Ishikawa (cell line): ENCODE measurements at regions not wholly inside any gene's neighbourhood (a gene's known extent, or its start where the extent isn't known, plus 50 kb on each side); places are given as distances from the start of the nearest gene placed in this dataset.

ENCODE experiments used
- CEBPB ChIP-seq: IDR thresholded peaks from 2 replicates; pipeline ENCODE4 v1.6.1; 2012
- EGR1 ChIP-seq: IDR thresholded peaks from 2 replicates; pipeline ENCODE4 v1.6.1; 2012
- EP300 ChIP-seq: IDR thresholded peaks from 2 replicates; pipeline ENCODE4 v1.6.1; 2012; ENCODE audit warnings: borderline replicate concordance
- MAX ChIP-seq: IDR thresholded peaks from 2 replicates; pipeline ENCODE4 v1.6.1; 2012
- RAD21 ChIP-seq: IDR thresholded peaks from 2 replicates; pipeline ENCODE4 v1.6.1; 2012; ENCODE audit warnings: low read depth
- REST ChIP-seq: IDR thresholded peaks from 2 replicates; pipeline ENCODE4 v1.6.1; 2012; ENCODE audit warnings: low read depth, mild to moderate bottlenecking
- TAF1 ChIP-seq: IDR thresholded peaks from 2 replicates; pipeline ENCODE4 v1.6.1; 2012; ENCODE audit warnings: low read depth, mild to moderate bottlenecking

- TF ChIP-seq EP300 (no peak), REST (no peak), RAD21 (no peak), CEBPB (no peak), TAF1 (no peak), MAX (no peak), EGR1 (no peak)
Measured at GRCh38 chr15:39301589-39301999, 279.3 kb upstream of the THBS1 start.
